GM12892 (cell line): ENCODE measurements at regions not wholly inside any gene's neighbourhood (a gene's known extent, or its start where the extent isn't known, plus 50 kb on each side); places are given as distances from the start of the nearest gene placed in this dataset.

Source experiments
- POLR2A ChIP-seq: IDR thresholded peaks from 2 replicates; pipeline ENCODE4 v1.6.1; 2011; ENCODE audit warnings: low read depth, low read length, control low read depth
- TAF1 ChIP-seq: IDR thresholded peaks from 2 replicates; pipeline ENCODE4 v1.6.1; 2011; ENCODE audit warnings: low read depth, mild to moderate bottlenecking, control low read depth, low read length, borderline replicate concordance

- TF ChIP-seq TAF1, result no peak
- no peak for TF ChIP-seq POLR2A
These were observed 715.8 kb upstream of the LRRC4C start for GRCh38 chr11:42175203-42175602.
